ENCODE measurements at regions not wholly inside any gene's neighbourhood (a gene's known extent, or its start where the extent isn't known, plus 50 kb on each side); places are given as distances from the start of the nearest gene placed in this dataset.

DNA sequence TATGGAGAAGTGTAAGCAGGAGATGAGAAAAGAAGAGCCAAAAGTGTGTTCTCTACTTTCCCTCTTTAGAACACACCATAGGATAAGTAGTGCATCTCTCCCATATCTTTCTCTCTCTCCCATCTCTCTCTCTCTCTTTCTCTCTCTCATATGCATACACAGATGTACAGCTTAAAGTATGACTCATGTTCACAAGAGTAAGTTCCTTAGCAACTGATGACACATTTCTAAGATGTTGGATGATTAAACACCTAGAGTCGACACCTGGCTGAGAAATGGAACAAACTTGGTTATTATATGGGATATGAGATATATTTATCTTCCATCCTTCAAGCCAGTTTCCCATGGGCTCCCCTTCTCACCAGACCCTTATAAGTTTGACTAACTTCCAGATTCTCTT is 113.5 kb downstream of the TMEM132E start:
- DNase-seq = no peak

Data from NCI-H526 treated with DMSO at 0.1 percent for 48 hours (cell line).